Limb (tissue), 2 donors: ENCODE measurements at regions not wholly inside any gene's neighbourhood (a gene's known extent, or its start where the extent isn't known, plus 50 kb on each side); places are given as distances from the start of the nearest gene placed in this dataset.
A peak's percentile ranks its signal among the peaks of the same experiment; 100 is the strongest.

Source experiments
- DNase-seq, 2 donors: peaks; one replicate each; pipeline ENCODE4 v3.0.0-alpha.2; 2016; ENCODE audit errors: extremely low spot score in 2 of 2

DNA sequence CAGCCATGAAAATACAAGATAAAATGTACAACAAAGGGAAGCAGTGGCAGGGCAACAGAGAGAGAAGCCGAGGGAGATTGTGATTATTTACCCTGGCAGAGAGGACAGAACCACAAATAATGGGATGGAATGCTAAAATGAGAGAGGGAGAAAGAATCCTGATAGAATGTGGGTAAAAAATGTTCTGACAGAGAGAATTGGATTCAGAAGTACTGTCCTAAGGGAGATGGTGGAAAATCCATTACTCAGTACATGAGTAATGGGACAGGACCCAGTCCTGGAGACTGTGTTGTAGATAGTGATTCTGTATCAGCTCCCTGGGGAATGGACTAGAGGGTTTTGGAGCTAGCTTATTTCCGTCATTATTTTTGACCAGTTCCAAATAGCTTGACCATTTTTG lies 831.5 kb downstream of the MAT2B start:
- no peak for DNase-seq

DNA sequence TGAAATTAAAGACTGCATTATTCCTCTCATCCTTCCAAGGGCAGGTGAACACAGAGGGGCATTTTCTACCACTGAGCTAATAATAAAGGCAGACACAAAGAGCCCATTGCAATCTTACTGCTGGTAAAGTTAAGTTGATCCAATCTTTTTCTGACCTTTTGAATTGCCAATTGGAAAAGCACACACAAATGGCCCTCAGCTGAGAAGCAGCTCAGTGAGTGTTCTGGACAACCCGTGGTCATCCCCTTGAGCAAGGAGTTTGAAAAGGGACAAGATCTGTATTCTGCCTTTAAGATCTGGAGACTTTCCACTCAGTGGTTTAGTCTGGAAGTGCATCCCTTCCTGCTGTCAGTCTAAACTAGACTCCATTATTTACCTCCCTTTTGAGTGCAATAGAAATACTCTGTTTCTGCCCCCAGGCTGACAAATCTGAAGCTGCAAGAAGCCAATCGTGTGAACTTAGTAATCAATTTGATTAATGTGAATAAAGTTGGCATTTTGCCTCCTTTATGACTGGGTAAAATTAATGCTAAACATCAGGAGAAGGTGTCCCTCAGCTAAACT lies 835.7 kb downstream of the MAT2B start:
- no peak for DNase-seq

DNA sequence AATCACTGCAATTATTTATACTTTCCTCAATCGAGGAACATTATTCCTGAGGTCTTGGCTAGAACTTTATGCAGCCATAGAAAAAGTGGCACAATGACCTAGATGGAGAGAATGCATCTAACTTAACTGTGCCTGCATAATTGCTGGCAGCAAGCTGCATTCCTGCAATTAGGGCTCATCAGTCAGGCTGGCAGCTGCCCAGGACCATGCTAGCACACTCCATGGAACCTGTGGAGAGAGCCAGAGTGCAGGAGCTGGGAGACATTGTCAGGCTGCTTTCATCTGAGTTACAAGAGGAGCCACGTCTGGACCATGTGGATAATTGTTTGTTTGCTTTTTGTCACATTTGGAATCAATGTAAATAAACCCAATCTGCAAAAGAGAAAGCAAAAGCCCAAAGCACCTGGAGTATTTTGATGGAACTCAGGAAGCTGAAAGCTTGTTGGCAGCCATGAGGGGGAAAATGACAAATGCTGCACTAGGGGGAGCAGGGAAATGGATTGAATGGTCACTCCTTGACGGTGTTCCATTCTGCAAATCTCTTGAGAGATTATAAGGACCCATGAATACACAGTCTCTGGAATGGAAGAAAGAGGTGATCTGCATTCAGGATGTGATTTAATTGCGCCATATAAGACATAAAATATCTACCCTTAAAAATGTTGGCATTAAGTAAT lies 839.9 kb downstream of the MAT2B start:
- peak in 1 of 2 donors; percentile 8 for DNase-seq

DNA sequence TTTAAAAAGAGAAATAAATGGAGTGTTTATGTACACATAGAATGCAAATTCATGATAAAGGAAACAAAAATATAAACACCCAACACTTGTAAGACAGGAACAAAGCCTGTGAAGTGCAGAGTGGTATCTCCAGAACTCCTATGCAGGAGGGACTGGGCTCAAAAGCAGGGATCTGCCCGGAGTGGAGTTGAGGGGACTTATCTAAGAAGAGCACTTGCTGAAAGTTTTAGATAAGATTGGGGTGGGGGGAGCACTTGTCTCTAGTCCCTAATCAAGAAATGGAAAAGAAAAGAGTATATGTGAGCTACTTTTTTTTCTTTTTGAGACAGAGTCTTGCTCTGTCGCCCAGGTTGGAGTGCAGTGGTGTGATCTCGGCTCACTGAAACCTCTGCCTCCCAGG lies 840.4 kb downstream of the MAT2B start:
- no peak for DNase-seq

DNA sequence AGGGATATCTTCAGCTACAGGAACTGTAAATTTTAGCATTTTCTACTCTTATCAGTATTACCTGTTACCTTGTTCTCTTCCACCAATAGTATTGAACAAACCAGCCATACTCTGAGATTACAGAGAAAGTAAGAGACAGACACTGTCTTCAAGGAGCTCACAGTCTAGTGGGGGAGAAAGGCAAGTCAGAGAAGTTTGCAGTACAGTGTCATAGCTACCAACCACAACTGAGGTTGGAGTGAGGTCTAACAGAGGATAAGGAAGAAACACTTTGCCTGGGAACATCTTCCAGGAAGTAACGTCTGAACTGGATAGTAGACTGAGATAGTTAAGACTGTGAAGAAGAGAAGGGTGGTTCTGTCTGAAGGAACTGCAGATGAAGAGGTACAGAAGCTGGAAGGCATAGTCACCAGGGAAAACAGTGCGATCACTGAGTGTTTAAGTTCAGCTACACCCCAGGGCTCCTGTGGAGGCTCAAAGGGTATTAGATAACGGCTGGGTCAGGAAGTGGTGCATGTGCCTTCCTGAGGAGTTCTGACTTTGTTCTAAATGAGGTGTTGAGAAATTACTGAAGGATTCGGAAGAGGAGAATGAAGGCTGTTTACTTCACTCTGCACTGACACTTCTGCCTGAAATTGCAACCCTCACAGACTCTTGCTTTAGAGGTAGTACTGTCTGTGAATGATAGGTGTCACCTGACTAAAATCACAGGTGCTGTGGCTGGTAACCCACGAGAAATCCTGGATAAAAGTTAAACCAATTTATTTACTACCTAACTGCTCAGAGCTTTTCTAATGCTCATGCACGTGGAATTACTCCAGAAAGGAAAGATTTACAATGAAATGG lies 841.6 kb downstream of the MAT2B start:
- DNase-seq = no peak

DNA sequence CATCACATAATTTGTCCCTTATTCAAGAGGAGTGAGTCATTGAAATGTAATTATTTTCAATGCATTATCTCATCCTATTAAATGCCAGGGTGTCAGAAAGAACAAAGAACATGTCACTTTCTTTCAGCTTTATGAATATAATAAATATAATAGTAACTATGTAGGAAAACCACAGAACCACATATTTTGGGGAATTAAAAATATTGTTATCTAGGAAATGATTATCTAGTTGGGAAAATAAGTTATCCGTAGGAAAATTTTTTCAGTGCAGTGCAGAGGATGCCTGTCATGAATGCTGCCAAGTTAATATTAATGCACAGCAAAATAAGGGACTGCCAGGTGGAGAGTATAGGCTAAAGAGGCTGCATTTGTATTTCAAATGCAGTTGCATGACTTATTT lies 844.8 kb downstream of the MAT2B start:
- no peak for DNase-seq

DNA sequence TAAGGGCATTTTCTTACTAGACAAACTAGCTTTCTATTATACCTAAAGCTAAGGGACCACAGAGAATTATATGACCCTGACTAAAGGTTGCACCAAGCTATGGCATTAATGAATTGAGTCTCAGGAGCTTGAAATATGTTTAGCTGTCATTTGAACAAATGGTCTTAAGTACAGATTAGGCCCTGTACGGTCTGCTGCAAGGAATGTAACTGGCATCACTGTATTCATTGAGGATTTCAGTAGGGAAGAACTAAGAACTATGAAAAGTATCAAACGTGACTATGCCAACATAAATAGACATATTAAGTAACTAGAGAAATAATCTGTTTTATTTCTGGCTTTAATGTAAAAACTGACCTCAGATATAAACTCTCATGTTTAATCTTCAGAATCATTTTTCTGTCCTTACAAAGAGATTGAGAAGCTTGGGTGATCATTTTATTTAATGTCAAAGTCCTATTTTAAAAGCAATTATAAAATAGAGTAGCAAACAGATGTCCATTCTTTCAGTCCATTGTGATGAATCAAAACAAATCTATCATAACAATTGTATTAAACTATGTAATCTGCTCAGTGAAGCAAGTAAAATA lies 845.9 kb downstream of the MAT2B start:
- DNase-seq = no peak

DNA sequence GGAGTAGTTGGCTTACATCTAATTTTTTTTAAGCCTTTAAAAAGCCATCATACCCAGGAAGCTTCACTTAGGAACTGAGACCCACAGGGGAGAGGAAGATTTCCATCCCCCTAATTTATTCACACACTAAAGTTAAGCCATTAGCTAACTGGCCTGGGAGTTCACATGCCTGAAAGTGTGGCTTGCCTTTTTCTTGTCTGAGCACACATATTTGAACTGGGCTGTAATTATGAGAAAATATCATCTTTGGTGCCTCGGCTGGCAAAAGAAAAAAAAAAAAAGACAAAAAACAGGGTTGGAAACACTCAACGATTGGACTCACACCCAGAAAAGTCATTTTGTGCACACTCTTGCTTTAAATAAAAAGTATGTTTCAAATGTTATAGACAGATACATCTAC lies 847.3 kb downstream of the MAT2B start:
- DNase-seq = no peak

DNA sequence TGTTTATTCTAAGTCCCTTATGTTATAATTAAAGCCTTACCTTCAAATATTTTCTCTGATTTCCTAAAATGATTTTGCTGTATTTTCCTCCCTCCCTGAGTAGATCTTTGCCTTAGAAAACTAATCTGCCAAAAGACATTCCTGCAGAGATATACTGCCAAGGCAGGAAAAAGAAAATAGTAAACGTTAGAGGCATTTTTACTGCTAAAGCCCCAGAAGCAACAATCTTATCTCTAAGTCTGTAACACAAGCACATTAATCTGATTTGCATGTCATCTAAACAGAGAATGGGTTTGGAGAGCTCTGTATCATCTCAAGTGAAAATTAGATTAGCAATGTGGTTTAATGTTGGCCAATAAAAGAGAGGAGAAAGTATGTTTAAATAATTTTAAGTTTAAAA lies 847.7 kb downstream of the MAT2B start:
- no peak for DNase-seq

DNA sequence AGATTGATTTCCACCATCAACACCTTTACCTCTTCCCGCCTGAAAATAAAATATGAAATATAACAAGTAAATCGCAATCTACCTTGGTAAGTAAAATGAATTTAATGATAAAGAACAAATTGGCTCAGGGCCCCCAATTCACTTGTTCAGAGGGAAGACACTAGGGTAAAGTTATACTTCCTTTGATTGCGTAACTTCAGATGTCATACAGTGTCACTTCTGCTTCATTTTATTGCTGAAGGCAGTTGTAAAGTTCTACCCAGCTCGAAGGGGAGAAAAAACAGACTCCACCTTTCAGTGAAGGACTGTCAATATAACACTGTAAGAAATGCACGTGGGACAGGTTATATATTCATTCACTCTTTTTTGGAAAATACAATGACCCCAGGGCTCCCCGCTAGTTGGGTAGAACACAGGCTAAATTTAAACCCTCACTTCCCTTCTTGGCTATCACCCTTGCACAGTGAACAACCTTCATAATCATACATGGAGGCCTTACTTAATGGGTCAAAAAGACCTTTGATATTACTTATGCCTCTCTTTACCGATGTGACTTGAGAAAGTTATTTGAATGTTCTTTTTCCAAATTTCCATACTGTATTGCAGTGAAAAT lies 848.8 kb downstream of the MAT2B start:
- DNase-seq = no peak

DNA sequence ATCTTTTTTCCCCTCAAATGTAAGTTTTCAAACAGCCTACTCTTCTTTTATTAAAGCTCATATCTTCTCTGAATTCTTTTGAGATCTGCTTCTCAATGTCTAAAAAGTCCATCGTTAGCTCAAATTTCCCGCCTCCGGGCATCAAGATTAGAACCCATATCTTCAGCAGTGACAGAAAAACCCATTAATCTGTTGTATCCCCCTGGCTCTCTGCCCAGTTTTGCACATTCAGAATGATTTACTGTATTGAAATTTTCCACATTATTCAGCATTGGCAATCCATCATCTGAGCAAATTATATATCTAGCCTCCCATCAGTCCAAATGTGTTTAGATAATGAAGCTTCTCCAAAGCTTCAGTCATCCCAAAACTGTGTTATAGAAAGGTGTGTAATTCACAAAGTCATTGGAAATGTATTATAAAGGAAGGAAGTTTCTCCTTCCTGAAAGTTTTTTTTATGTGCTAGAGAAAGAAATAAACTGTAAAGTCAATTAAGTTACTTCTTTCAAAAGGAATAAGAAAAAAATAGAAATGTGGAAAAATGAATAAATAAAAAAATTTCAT lies 849.9 kb downstream of the MAT2B start:
- DNase-seq = no peak

DNA sequence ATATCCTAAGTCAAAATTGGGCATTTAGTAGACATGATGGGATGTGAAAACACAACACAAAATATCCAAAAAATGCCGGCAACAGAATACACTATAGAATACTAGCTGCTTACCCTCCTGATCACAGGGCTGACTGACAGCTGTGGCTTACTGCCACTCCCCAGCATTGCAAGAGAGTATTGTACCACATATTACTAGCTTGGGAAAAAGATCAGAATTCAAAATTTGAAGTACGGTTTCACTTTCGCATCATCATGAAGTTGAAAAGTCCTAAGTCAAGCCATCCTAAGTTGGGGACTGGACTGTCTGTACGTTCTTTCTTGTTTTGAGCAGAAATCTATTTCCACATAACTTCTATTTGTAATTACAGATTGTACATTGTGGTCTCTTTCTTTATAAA lies 851.4 kb downstream of the MAT2B start:
- no peak for DNase-seq

DNA sequence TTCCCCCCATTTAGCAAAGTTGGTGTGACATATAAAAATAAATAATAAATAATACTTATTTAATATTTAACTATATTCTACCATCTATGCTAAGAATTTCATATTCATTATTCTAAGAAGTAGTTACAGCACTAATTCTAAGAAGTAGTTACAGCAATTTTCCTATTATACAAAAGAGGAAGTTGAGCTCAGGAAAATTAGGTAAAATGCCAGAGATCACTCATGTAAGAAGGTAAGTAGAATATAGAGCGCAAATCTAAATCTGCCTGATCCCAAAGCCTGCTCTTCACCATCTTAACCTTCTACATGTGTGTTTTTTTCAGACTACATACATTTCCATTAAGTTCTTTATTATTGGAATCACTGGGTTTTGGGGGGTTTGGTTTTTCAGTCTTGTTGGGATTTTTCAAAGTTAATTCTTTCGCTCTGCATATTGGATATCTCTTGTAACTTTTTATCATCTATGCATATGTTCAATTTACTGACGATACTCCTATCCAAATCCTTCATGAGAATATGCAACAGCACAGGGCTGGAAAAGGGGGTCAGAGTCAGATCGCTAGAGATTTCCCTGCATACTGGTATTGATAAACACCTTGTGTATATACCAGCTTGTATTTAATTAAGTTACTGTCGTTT lies 852.1 kb downstream of the MAT2B start:
- DNase-seq = no peak

DNA sequence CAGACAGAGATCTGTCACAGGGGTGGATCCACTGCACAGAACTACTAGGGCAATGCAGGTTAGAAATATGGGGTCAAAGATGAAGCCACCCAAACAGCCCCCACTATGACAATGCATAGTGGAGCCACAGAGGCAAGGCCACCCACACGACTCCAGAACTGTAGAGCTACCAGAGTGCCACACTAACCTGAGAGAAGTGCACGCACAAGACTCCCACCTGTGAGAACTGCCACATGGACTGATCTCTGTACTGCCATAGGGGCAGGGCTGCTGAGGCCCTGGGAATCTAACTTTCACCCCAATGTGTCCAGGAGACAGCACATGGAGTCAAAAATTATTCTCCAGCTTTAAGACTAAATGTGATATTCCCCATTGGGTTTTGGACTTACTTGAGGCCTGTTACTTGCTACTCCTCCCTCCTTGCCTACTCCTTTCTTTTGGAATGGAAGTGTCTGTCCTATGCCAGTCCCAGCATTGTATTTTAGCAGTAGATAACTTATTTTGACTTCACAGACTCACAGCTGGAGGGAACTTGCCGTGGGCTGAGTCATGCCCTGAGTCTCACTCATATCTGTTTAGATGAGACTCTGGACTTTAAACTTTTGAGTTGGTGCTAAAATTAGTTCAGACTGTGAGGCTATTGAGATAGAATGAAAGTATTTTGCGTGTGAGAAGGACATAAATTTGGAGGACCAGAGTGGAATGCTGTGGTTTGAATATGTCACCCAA lies 853.3 kb downstream of the MAT2B start:
- no peak for DNase-seq

DNA sequence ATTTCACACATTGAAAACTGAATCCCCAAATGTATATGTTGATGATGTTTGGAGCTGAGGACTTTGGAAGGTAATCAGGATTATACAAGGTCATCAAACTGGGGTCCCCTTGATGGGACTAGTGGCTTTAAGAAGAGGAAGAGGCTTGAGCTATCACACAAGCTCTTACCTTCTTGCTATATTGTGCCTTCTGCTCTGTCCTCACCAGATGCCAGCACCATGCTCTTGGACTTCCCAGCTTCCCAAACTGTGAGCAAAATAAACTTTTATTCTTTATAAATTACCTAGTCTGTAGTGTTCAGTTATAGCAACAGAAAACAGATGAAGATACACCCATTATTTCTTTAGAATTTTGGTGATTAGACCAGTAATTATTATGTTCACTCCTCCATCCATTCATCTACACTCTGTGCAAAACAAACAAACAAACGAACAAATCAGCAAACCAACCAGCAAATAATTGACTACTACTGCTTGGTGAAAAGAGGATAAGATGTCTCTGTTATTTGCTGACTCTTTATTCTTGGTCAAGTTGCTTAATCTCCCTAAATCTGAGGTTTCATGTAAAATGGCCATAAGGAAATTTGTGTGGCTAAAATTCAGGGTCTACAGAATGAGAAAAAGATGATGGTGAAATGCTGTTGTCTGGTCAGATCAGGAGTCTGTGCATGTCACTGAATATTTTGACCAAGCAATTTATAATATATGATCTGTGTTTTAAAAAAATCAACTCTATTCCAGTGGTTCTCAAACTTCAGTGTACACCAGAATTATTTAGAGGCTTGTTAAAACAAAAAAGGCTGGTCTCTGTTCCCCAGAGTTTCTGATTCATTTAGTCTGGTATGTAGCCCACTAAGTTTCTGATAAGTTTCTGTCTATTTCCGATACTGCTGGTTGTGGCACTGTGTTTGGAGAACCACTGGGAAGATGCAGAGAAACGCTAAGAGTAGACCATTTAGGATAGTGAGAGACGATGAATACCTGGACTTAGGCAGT lies 854.1 kb downstream of the MAT2B start:
- no peak for DNase-seq

DNA sequence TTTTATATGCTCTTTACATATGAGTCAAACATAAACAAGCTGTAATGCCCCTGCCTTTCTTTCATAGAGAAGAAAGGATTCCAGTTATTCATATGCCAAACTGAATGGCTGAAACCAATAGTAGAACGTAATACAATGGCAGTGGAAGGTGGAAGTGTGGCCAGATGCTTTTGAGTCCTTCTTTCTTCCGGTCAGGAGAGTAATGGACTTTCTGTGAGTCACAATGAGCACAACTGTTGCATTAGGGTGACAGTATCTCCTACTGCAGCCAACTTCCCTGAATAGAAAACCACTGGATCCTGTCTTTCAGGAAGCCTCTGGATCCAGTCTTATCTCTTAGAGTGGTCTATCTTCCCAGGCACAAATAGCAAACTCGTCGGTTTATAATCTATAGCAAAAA lies 855.2 kb downstream of the MAT2B start:
- no peak for DNase-seq

DNA sequence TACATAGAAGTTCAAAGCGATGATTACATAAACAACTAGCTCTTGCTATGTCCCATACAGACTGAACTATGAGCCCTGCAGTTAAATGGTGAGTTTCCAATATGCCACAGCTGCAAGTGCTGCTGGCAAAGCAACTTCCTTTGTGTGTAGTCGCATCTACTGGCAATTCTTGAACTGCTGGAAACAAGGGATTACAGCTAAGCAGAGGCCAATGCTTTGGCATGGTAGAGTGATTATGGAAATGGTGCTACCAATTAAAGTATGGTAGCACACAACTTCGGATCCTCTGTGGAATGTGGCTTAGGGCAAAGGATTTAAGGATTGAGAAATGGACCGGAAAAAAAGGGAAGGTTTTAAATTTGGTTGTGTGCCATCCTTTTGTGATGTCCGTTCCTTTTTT lies 856.6 kb downstream of the MAT2B start:
- DNase-seq = no peak

DNA sequence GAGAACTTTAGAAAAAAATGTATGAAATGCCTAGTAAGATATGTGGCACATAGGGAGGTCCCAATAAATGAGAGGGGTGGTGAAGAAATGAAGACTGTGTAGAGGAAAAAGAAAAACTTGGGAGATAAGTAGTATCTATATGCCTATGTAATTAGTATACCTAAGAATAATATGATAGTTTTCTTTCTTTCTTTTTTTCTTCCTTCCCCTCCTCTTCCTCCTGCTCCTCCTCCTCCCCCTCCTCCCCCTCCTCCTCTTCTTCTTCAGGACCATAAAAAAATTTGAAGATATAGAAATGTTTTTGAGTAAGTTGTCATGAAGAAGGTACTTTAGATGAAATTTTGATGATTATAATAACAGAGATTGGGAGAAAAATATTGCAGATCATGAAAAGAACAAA lies 857.4 kb downstream of the MAT2B start:
- no peak for DNase-seq
